H1 (cell line): ENCODE measurements at regions not wholly inside any gene's neighbourhood (a gene's known extent, or its start where the extent isn't known, plus 50 kb on each side); places are given as distances from the start of the nearest gene placed in this dataset.

Experiments
- CTCF ChIA-PET: fragments of 300-600 bp; sonication (Branson Sonifier 250); formaldehyde crosslinking; loops from one replicate; lab custom pipeline; 2021; ENCODE audit not compliant: partially characterized antibody; lab: Charles Lee
- POLR2A ChIA-PET: fragments of 300-600 bp; sonication (Branson Sonifier 250); formaldehyde crosslinking; loops from one replicate; lab custom pipeline; 2021; ENCODE audit warnings: inconsistent platforms; ENCODE audit not compliant: partially characterized antibody; lab: Charles Lee
- DNase-seq, 2 experiments: peaks; one replicate each; pipeline versions ENCODE4 v3.0.0 to v3.0.0-alpha.2; 2010 to 2022; ENCODE audit warnings: low spot score in 2 of 2, low read depth in 1 of 2, mixed read lengths in 1 of 2
- FAIRE-seq: peaks from 2 replicates; lab custom pipeline; 2011; peaks lifted over from hg19 to GRCh38; lab: Jason Lieb, UNC
- H2AFZ ChIP-seq: 2 replicates; pipeline ENCODE4 v1.8.1; 2012; ENCODE audit warnings: low read length, inconsistent platforms
- H2AK5ac ChIP-seq: 2 replicates; pipeline ENCODE4 v1.6.1; 2013; ENCODE audit warnings: low read depth, low read length
- H2BK120ac ChIP-seq: replicated peaks from 2 replicates; pipeline ENCODE3; 2013; ENCODE audit warnings: low read depth, low read length, inconsistent platforms
- H2BK12ac ChIP-seq: 2 replicates; pipeline ENCODE4 v1.6.1; 2013; ENCODE audit warnings: low read depth, low read length
- H2BK15ac ChIP-seq: 2 replicates; pipeline ENCODE4 v1.6.1; 2013; ENCODE audit warnings: low read length
- H2BK20ac ChIP-seq: 2 replicates; pipeline ENCODE4 v1.6.1; 2013; ENCODE audit warnings: low read length
- H2BK5ac ChIP-seq: 2 replicates; pipeline ENCODE4 v1.6.1; 2013; ENCODE audit warnings: low read depth, low read length
- H3K14ac ChIP-seq: 2 replicates; pipeline ENCODE4 v1.6.1; 2013; ENCODE audit warnings: inconsistent platforms; ENCODE audit not compliant: insufficient read length
- H3K18ac ChIP-seq: 2 replicates; pipeline ENCODE4 v1.6.1; 2013; ENCODE audit warnings: low read length; ENCODE audit errors: extremely low read depth
- H3K23ac ChIP-seq: 2 replicates; pipeline ENCODE4 v1.6.1; 2013; ENCODE audit warnings: inconsistent platforms; ENCODE audit not compliant: insufficient read length
- H3K23me2 ChIP-seq: 2 replicates; pipeline ENCODE4 v1.6.1; 2013; ENCODE audit warnings: low read depth, low read length
- H3K27ac ChIP-seq: 2 replicates; pipeline ENCODE4 v1.6.1; 2011; ENCODE audit warnings: low read depth, low read length, inconsistent platforms
- H3K27me3 ChIP-seq, 4 experiments: replicated peaks in 1 of 4; 1 replicate in 1 of 4; 2 replicates in 3 of 4; pipeline versions ENCODE4 v1.6.1 to v1.8.1; 2011 to 2013; ENCODE audit warnings: low read length in 3 of 4, mild to moderate bottlenecking in 3 of 4, inconsistent platforms in 2 of 4, mixed read lengths in 2 of 4, moderate library complexity in 1 of 4; ENCODE audit not compliant: control insufficient read depth in 3 of 4, insufficient read depth in 3 of 4; ENCODE audit errors: extremely low read depth in 1 of 4
- H3K36me3 ChIP-seq, 4 experiments: 2 replicates each; pipeline versions ENCODE4 v1.6.1 to v1.8.1; 2011 to 2013; ENCODE audit warnings: mild to moderate bottlenecking in 4 of 4, low read length in 3 of 4, moderate library complexity in 2 of 4, control low read depth in 1 of 4, inconsistent platforms in 1 of 4; ENCODE audit not compliant: insufficient read depth in 4 of 4, control insufficient read depth in 2 of 4
- H3K4ac ChIP-seq: replicated peaks from 2 replicates; pipeline ENCODE3; 2013; ENCODE audit warnings: low read length, low read depth, mixed read lengths, inconsistent platforms; ENCODE audit not compliant: insufficient read length
- H3K4me1 ChIP-seq, 4 experiments: replicated peaks in 1 of 4; 1 replicate in 1 of 4; 2 replicates in 3 of 4; pipeline versions ENCODE4 v1.6.1 to v1.8.1; 2011 to 2013; ENCODE audit warnings: low read length in 3 of 4, inconsistent platforms in 2 of 4, mixed read lengths in 1 of 4; ENCODE audit not compliant: insufficient read depth in 4 of 4, control insufficient read depth in 3 of 4
- H3K4me2 ChIP-seq, 2 experiments: 2 replicates each; pipeline versions ENCODE4 v1.6.1 to v1.8.1; 2011 to 2013; ENCODE audit warnings: low read depth in 2 of 2, low read length in 2 of 2, control low read depth in 1 of 2, inconsistent platforms in 1 of 2, mild to moderate bottlenecking in 1 of 2; ENCODE audit not compliant: insufficient read depth in 1 of 2
- H3K4me3 ChIP-seq, 4 experiments: fragments of 200-600, 300-600 bp in 1 of 4; sonication (generic), shearing (Covaris generic), sonication (Bioruptor Twin) in 1 of 4; 2 replicates each; pipeline versions ENCODE4 v1.5.1 to v1.8.1; 2011 to 2016; ENCODE audit warnings: low read length in 4 of 4, low read depth in 3 of 4, control low read depth in 2 of 4, inconsistent platforms in 2 of 4, mild to moderate bottlenecking in 2 of 4, mixed read lengths in 1 of 4, moderate library complexity in 1 of 4; ENCODE audit not compliant: insufficient read depth in 2 of 4; ENCODE audit errors: extremely low read depth in 1 of 4
- H3K56ac ChIP-seq: replicated peaks from 2 replicates; pipeline ENCODE3; 2013; ENCODE audit warnings: low read depth, mild to moderate bottlenecking, mixed read lengths, low read length, inconsistent platforms; ENCODE audit not compliant: insufficient read length
- H3K79me1 ChIP-seq: 2 replicates; pipeline ENCODE4 v1.6.1; 2013; ENCODE audit warnings: low read depth, low read length, control low read depth
- H3K79me2 ChIP-seq, 2 experiments: 2 replicates each; pipeline versions ENCODE4 v1.6.1 to v1.8.1; 2012 to 2013; ENCODE audit warnings: low read length in 2 of 2, mild to moderate bottlenecking in 2 of 2, inconsistent platforms in 1 of 2; ENCODE audit not compliant: insufficient read depth in 2 of 2, control insufficient read depth in 1 of 2
- H3K9ac ChIP-seq, 4 experiments: replicated peaks in 1 of 4; 1 replicate in 1 of 4; 2 replicates in 3 of 4; pipeline versions ENCODE4 v1.6.1 to v1.8.1; 2011 to 2013; ENCODE audit warnings: low read depth in 3 of 4, low read length in 3 of 4, control low read depth in 2 of 4, mild to moderate bottlenecking in 2 of 4, moderate library complexity in 2 of 4, inconsistent platforms in 1 of 4; ENCODE audit errors: extremely low read depth in 1 of 4
- H3K9me3 ChIP-seq, 2 experiments: 2 replicates each; pipeline versions ENCODE4 v1.6.1 to v1.8.1; 2012 to 2013; ENCODE audit warnings: mild to moderate bottlenecking in 2 of 2, moderate library complexity in 2 of 2, control low read depth in 1 of 2, inconsistent platforms in 1 of 2, low read depth in 1 of 2, low read length in 1 of 2, mixed read lengths in 1 of 2; ENCODE audit not compliant: insufficient read depth in 2 of 2
- H4K20me1 ChIP-seq, 2 experiments: replicated peaks in 1 of 2; 2 replicates each; pipeline versions ENCODE3 to v1.8.1; 2011 to 2013; ENCODE audit warnings: inconsistent platforms in 2 of 2, low read length in 2 of 2, mild to moderate bottlenecking in 1 of 2; ENCODE audit not compliant: insufficient read depth in 2 of 2, control insufficient read depth in 1 of 2
- H4K5ac ChIP-seq: 2 replicates; pipeline ENCODE4 v1.6.1; 2013; ENCODE audit warnings: low read length, low read depth, mixed read lengths, inconsistent platforms; ENCODE audit not compliant: insufficient read length
- H4K8ac ChIP-seq: 2 replicates; pipeline ENCODE4 v1.8.0; 2013; ENCODE audit warnings: mild to moderate bottlenecking, moderate library complexity, low read length, inconsistent platforms; ENCODE audit not compliant: insufficient read depth; ENCODE audit errors: extremely low read depth
- H4K91ac ChIP-seq: replicated peaks from 2 replicates; pipeline ENCODE3; 2013; ENCODE audit warnings: low read length, mixed read lengths, inconsistent platforms; ENCODE audit not compliant: insufficient read length
- ASH2L ChIP-seq: fragments of 200-600, 300-600 bp; sonication (generic); IDR thresholded peaks from one replicate; pipeline ENCODE4 v1.7.1; 2017; ENCODE audit warnings: low read length
- CEBPB ChIP-seq: IDR thresholded peaks from 2 replicates; pipeline ENCODE4 v1.6.1; 2012; ENCODE audit warnings: low read depth, low read length
- POLR2AphosphoS5 ChIP-seq: IDR thresholded peaks from 2 replicates; pipeline ENCODE4 v1.6.1; 2011; ENCODE audit warnings: low read depth, low read length
- RBBP5 ChIP-seq: IDR thresholded peaks from 2 replicates; pipeline ENCODE4 v1.7.1; 2012; ENCODE audit warnings: low read depth, mild to moderate bottlenecking, inconsistent platforms, low read length, moderate library complexity, borderline replicate concordance
- TAF7 ChIP-seq: optimal IDR thresholded peaks from 2 replicates; pipeline ENCODE3; 2011; ENCODE audit warnings: low read depth, mild to moderate bottlenecking, inconsistent platforms, low read length, moderate library complexity, borderline replicate concordance
- TBP ChIP-seq: IDR thresholded peaks from 2 replicates; pipeline ENCODE4 v1.6.1; 2011; ENCODE audit warnings: low read depth, low read length, improper control_type of control experiment
- WGBS, 2 experiments: shearing (Covaris generic) in 1 of 2; methylation state at CpG; one replicate each; pipeline versions ENCODE4 v1.1.6 to v1.1.7; 2013 to 2015; ENCODE audit warnings: low lambda C conversion rate in 2 of 2, mixed read lengths in 2 of 2, inconsistent platforms in 1 of 2, low coverage in 1 of 2, missing lambda C conversion rate in 1 of 2; ENCODE audit not compliant: insufficient replicate concordance in 2 of 2, insufficient coverage in 1 of 2, insufficient read length in 1 of 2; ENCODE audit errors: extremely low coverage in 1 of 2, missing lambda C conversion rate in 1 of 2; 5-methylcytosine and 5-hydroxymethylcytosine counted together

DNA sequence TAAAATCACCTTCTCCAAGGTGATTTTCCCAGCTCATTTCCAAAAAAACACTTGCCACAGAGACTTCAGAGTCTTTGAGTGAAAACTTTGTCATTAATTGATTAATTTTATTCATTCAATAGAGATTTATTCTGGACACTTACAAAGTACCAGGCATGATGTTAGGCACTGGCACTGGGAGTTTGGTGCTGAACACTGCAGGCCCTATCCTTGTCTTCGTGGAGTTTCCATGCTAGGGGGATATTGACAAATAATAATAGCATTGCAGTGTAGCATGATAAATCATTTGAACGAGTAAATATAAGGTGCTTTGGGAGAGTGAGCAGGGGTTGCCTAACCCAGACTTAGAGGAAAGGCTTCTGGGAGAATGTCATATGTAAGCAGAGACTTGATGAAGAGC is 145.7 kb downstream of the SOX4 start:
- H2BK120ac ChIP-seq = peak overlapping the region; percentile 87
- H3K27ac ChIP-seq = no peak overlapping the region
- peak overlapping the region; percentile 95; the same call in 1 of the 2 replicates for H2AK5ac ChIP-seq
- H3K23me2 ChIP-seq = no peaks in the 10 kb centered on the region
- H3K27me3 ChIP-seq = no peaks in the 10 kb centered on the region
- peak overlapping the region; percentile 93 for H3K4ac ChIP-seq
- H4K5ac ChIP-seq = no peak overlapping the region
- H3K4me2 ChIP-seq = peak overlapping the region; percentile 63 to 66; a peak in 1 of 4 replicates
- H3K9me3 ChIP-seq = no peaks in the 10 kb centered on the region
- ChIA-PET POLR2A (interaction anchor here (0.7 to 5.2 kb wide), 10 partner anchors 8 to 408 kb away, joined by 3 to 25 read pairs (median 4); partner anchors contain the start of gene SOX4), CTCF (no interaction called here)
- peak overlapping the region; percentile 84 for H4K91ac ChIP-seq
- H2BK15ac ChIP-seq = 0 out of 2 replicates have a peak overlapping the region, but pooled peaks have one; percentile 18
- no peak for TF ChIP-seq TAF7
- no peak for TF ChIP-seq RBBP5
- no peak for TF ChIP-seq ASH2L
- no peak for TF ChIP-seq CEBPB
- no peak for TF ChIP-seq POLR2AphosphoS5
- no peak for TF ChIP-seq TBP
- H3K23ac ChIP-seq = no peak overlapping the region
- H3K4me1 ChIP-seq = peaks cover 10 to 37% (median 29%) of the 10 kb centered on the region in 4 experiments
- peak overlapping the region; percentile 94 for H2BK5ac ChIP-seq
- no peak overlapping the region for H4K8ac ChIP-seq
- H2AFZ ChIP-seq = no peak overlapping the region
- WGBS, 2 experiments = 66% methylated on average over 2 of the region's 2 CpGs; no CpG with 5 or more reads in 1 of the 2 experiments
- no peaks in the 10 kb centered on the region for H3K36me3 ChIP-seq
- 0 out of 8 replicates have a peak overlapping the region, but pooled peaks of 1 of the 4 experiments have one; percentile 51 for H3K4me3 ChIP-seq
- peaks cover 0 to 92% of the 10 kb centered on the region in 2 experiments; a peak in 3 of 4 replicates for H3K79me2 ChIP-seq
- peaks cover 6% of the 10 kb centered on the region; the same call in 1 of the 2 replicates for H3K79me1 ChIP-seq
- H3K56ac ChIP-seq = no peak overlapping the region
- H3K14ac ChIP-seq = no peak overlapping the region
- H3K18ac ChIP-seq = peak overlapping the region; percentile 44
- no peak for FAIRE-seq
- DNase-seq = no peak
- H2BK12ac ChIP-seq = peak overlapping the region; percentile 69
- H4K20me1 ChIP-seq = peaks cover 0 to 6% of the 10 kb centered on the region in 2 experiments
- H2BK20ac ChIP-seq = peak overlapping the region; percentile 97
- H3K9ac ChIP-seq = no peak overlapping the region
